Prostate gland (tissue), 2 donors: ENCODE measurements at regions not wholly inside any gene's neighbourhood (a gene's known extent, or its start where the extent isn't known, plus 50 kb on each side); places are given as distances from the start of the nearest gene placed in this dataset.

Experiments
- POLR2A ChIP-seq: fragments of 450-650 bp; IDR thresholded peaks from one replicate; pipeline ENCODE4 v1.6.1; 2016; ENCODE audit warnings: antibody characterized with exemption, mild to moderate bottlenecking
- POLR2AphosphoS5 ChIP-seq: sonication (generic); formaldehyde crosslinking; IDR thresholded peaks from one replicate; pipeline ENCODE4 v1.6.1; 2017; ENCODE audit warnings: antibody characterized with exemption
- TF ChIP-seq, protein P1 (sequence below), 4 experiments: fragments of 200-600 bp in 2 of 4; fragments of 450-650 bp in 2 of 4; sonication (generic) in 2 of 4; IDR thresholded peaks; 1 replicate in 3 of 4; 2 replicates in 1 of 4; pipeline ENCODE4 v1.5.1; 2016 to 2019; ENCODE audit warnings: antibody characterized with exemption in 4 of 4, mild to moderate bottlenecking in 2 of 4, moderate library complexity in 2 of 4

DNA sequence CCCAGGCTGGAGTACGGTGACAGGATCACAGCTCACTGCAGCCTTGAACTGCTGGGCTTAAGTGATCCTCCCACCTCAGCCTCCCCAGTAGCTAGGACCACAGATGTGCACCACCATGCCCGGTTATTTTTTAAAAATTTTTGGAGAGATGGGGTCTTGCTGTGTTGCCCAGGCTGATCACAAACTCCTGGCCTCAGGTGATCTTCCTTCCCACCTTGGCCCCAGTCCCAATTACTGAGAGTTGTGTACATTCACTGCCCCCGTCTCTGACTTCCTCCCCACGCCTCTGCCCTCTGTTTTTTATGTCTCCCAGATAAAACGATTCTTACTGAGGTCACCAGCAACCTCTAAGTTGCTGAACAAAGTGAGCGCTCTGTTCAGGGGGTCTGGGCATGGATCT is 87.7 kb downstream of the LINGO1 start:
- TF ChIP-seq POLR2A (no peak), POLR2AphosphoS5 (no peak)
- TF ChIP-seq, protein P1, sequence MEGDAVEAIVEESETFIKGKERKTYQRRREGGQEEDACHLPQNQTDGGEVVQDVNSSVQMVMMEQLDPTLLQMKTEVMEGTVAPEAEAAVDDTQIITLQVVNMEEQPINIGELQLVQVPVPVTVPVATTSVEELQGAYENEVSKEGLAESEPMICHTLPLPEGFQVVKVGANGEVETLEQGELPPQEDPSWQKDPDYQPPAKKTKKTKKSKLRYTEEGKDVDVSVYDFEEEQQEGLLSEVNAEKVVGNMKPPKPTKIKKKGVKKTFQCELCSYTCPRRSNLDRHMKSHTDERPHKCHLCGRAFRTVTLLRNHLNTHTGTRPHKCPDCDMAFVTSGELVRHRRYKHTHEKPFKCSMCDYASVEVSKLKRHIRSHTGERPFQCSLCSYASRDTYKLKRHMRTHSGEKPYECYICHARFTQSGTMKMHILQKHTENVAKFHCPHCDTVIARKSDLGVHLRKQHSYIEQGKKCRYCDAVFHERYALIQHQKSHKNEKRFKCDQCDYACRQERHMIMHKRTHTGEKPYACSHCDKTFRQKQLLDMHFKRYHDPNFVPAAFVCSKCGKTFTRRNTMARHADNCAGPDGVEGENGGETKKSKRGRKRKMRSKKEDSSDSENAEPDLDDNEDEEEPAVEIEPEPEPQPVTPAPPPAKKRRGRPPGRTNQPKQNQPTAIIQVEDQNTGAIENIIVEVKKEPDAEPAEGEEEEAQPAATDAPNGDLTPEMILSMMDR (IDR thresholded peaks at IDR 0.05), result no peak
